Progenitor cell of endocrine pancreas (in vitro differentiated cells): ENCODE measurements at regions not wholly inside any gene's neighbourhood (a gene's known extent, or its start where the extent isn't known, plus 50 kb on each side); places are given as distances from the start of the nearest gene placed in this dataset.

Experiments
- DNase-seq: peaks from one replicate; pipeline ENCODE4 v3.0.0; 2021; ENCODE audit warnings: low spot score; ENCODE audit not compliant: unreplicated experiment
- H3K27ac Mint-ChIP-seq: 2 replicates; pipeline ENCODE4 v1.8.0; 2021; ENCODE audit warnings: mild to moderate bottlenecking, moderate library complexity, mixed read lengths
- H3K27me3 Mint-ChIP-seq: 2 replicates; pipeline ENCODE4 v1.8.0; 2021; ENCODE audit warnings: mixed read lengths
- H3K36me3 Mint-ChIP-seq: 2 replicates; pipeline ENCODE4 v1.8.0; 2022; ENCODE audit warnings: mixed read lengths; ENCODE audit not compliant: insufficient read depth
- H3K4me1 Mint-ChIP-seq: 2 replicates; pipeline ENCODE4 v1.8.0; 2021; ENCODE audit warnings: low read depth, mixed read lengths
- H3K4me3 Mint-ChIP-seq: 2 replicates; pipeline ENCODE4 v1.8.0; 2021; ENCODE audit warnings: low read depth, mild to moderate bottlenecking, moderate library complexity, mixed read lengths
- H3K9me3 Mint-ChIP-seq: 2 replicates; pipeline ENCODE4 v1.8.0; 2021; ENCODE audit warnings: low read depth, mixed read lengths
- TF ChIP-seq, protein P1 (sequence below): fragments of 200-600 bp; sonication (generic); IDR thresholded peaks from one replicate; pipeline ENCODE4 v1.5.0; 2021; ENCODE audit warnings: antibody characterized with exemption, mild to moderate bottlenecking; ENCODE audit not compliant: unreplicated experiment

DNA sequence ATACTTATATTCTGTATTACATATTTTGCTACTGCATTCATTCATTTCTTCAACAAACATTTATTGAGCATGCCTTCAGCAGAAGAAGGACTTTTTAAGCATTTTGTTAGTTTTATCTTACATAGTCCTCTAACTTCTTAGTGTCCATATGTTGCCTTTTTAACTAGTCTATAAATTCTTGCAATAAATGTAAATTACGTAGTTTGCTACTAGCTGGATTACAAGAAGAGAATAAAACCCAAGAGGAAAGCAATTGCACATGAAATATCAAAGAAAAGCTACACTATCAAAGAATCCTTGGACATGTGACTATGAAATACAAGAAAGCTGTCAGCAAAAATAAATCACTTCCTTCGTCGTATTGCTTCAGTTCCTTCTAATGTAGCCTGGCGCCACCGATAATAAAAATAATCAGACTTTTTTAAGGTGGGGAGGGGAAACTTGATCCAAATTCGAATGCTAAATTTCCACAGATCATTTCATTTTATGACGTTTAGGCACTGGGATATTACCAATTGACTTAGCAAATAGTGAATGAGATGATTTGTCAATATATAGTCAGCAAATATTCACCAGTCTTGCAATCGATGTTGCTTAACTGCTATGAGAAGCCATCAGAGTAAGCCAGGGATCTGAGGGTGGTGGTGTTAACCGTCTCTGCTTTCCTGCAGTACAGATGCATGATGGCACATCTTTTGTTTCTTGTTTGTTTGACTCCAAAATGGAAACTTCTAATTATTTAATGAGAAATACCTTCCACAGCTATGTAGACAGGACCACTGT lies 258.7 kb upstream of the EXOC2 start:
- H3K4me3 Mint-ChIP-seq = no peak overlapping the region

DNA sequence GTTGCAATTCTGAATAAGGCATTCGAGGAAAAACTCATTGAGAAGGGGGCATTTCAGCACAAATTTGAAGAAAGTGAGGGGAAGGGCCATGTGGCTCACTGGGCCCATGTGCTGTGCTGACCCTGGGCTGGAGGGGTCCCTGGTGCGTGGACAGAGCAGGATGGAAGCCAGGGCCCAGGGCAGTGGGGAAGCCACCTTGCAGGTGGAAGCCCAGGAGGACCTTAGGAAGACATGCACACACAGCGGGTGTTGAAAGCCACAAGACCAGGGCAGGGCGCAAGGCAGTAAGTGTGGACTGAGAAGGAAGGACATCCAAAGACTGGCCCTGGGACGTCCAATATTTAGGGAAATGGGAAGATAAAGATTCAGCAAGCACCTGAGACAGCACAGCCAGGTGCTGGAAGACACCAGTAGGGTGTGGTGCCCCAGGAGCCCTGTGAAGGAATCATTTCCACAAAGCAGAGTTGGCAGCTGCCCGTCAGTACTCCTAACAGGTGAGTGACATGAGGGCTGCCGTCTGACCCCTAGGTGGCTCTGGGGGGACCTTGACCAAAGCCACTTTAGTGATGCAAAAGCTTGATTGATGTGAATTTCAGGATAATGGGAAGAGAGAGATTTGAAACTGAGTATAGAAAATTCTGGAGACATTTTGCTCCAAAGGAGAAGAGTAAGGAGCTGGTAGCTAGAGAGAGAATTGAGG lies 254.4 kb upstream of the EXOC2 start:
- Mint-ChIP-seq H3K36me3 (no peaks in the 10 kb centered on the region), H3K4me3 (no peak overlapping the region), H3K9me3 (no peaks in the 10 kb centered on the region), H3K27me3 (peaks cover 7% of the 10 kb centered on the region), H3K27ac (no peak overlapping the region), H3K4me1 (peaks cover 2% of the 10 kb centered on the region)
- TF ChIP-seq, protein P1, sequence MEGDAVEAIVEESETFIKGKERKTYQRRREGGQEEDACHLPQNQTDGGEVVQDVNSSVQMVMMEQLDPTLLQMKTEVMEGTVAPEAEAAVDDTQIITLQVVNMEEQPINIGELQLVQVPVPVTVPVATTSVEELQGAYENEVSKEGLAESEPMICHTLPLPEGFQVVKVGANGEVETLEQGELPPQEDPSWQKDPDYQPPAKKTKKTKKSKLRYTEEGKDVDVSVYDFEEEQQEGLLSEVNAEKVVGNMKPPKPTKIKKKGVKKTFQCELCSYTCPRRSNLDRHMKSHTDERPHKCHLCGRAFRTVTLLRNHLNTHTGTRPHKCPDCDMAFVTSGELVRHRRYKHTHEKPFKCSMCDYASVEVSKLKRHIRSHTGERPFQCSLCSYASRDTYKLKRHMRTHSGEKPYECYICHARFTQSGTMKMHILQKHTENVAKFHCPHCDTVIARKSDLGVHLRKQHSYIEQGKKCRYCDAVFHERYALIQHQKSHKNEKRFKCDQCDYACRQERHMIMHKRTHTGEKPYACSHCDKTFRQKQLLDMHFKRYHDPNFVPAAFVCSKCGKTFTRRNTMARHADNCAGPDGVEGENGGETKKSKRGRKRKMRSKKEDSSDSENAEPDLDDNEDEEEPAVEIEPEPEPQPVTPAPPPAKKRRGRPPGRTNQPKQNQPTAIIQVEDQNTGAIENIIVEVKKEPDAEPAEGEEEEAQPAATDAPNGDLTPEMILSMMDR = no peak
- no peak for DNase-seq

More for the DNA sequence above, 258.7 kb upstream of the EXOC2 start:
- no peaks in the 10 kb centered on the region for H3K9me3 Mint-ChIP-seq
- H3K27me3 Mint-ChIP-seq = peaks cover 14% of the 10 kb centered on the region
- DNase-seq = no peak
- no peak overlapping the region for H3K27ac Mint-ChIP-seq
- no peaks in the 10 kb centered on the region for H3K36me3 Mint-ChIP-seq
- TF ChIP-seq, protein P1 = no peak
- H3K4me1 Mint-ChIP-seq = peaks cover 7% of the 10 kb centered on the region

DNA sequence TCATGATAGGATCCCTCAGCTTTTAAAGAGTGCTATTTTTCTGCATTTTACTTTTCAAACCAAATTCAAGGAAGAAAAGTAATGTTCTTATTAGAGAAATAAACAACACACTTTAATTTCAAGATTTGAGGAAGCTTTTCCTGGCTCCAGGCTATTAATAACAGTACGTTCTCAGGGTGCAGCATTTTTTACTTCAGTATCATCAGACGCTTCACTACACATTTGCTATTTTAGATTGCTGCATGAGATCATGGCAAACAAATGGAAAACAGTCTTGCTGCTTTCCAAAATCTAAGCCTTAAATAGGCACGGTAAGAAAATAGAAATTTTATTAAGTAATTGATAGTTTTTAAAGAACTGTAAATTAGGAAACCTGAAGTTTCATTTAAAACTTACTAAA lies 253.6 kb upstream of the EXOC2 start:
- TF ChIP-seq, protein P1 = no peak
- H3K27ac Mint-ChIP-seq = no peak overlapping the region
- no peak for DNase-seq
- H3K4me1 Mint-ChIP-seq = no peaks in the 10 kb centered on the region
- no peaks in the 10 kb centered on the region for H3K36me3 Mint-ChIP-seq
- peaks cover 10% of the 10 kb centered on the region for H3K27me3 Mint-ChIP-seq
- H3K9me3 Mint-ChIP-seq = no peaks in the 10 kb centered on the region
- no peak overlapping the region for H3K4me3 Mint-ChIP-seq

DNA sequence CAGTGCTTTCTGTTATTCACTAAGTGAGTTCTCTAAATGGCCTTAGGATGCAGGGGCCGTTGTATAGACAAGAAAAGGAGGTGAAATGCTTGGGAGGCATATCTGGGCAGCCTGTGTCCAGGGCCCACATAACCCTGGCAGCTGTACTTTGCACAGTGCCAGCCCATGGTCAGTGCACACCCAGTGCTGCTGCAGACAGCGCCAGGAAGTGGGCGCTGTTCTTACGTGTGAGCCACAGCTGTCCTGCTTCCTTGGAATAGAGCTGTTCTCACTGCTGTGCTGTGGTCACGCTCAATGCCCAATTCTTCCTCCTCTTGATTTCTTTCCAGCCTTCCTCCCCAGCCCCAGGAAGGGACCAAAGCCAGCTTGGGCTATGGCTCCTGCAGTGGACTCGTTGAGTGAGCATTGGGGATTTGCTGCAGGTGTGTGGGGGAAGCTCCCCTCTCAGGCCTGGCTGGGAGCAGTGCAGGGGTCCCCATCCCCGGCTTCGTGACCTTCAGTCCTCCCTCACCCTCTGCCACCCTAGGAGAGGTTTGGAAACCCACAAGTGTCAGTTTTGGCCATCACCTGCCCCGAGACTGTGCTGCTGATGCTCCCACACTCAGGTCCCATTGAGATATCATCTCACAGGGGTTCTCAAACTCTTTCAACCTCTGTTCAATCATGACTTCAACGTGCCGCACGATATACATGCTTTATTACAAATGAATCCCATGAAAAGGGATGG lies 246.8 kb upstream of the EXOC2 start:
- H3K36me3 Mint-ChIP-seq = no peaks in the 10 kb centered on the region
- TF ChIP-seq, protein P1 = no peak
- H3K9me3 Mint-ChIP-seq = no peaks in the 10 kb centered on the region
- H3K4me1 Mint-ChIP-seq = peaks cover 6% of the 10 kb centered on the region
- no peak overlapping the region for H3K4me3 Mint-ChIP-seq
- no peak overlapping the region for H3K27ac Mint-ChIP-seq
- no peak for DNase-seq
- peaks cover 45% of the 10 kb centered on the region for H3K27me3 Mint-ChIP-seq

DNA sequence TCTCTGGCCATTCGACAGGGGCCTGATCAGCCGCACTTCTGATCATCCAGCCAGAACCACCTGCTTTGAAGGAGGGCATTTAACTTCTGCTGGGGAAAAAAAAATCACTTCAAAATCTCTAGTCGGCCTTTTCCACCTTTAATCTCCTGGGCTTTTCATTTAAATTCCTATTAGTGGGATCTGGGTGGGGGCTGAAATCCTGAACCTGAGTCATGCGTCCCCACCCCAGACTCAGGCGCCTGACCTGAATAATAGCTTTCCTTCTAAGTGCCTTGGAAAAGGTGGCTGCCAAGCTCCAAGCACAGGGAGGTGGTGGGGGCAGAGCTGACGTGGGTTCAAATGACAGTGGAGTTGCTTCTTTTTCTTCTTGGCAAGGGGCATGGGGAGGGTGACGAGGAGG lies 246.0 kb upstream of the EXOC2 start:
- H3K4me3 Mint-ChIP-seq = no peak overlapping the region
- H3K36me3 Mint-ChIP-seq = no peaks in the 10 kb centered on the region
- no peak for DNase-seq
- H3K27ac Mint-ChIP-seq = no peak overlapping the region
- TF ChIP-seq, protein P1 = no peak
- peaks cover 48% of the 10 kb centered on the region for H3K27me3 Mint-ChIP-seq
- no peaks in the 10 kb centered on the region for H3K9me3 Mint-ChIP-seq
- peaks cover 6% of the 10 kb centered on the region for H3K4me1 Mint-ChIP-seq
